GM12875 (cell line): ENCODE measurements at regions not wholly inside any gene's neighbourhood (a gene's known extent, or its start where the extent isn't known, plus 50 kb on each side); places are given as distances from the start of the nearest gene placed in this dataset.

Experiments
- H3K4me3 ChIP-seq: one replicate; pipeline ENCODE4 v1.5.1; 2011; ENCODE audit warnings: low read depth, low read length, control low read depth
- TF ChIP-seq, protein P1 (sequence below): IDR thresholded peaks from 2 replicates; pipeline ENCODE4 v1.5.1; 2011; ENCODE audit warnings: low read depth, mild to moderate bottlenecking, control low read depth, inconsistent platforms, low read length, moderate library complexity, borderline replicate concordance; ENCODE audit not compliant: insufficient read depth

DNA sequence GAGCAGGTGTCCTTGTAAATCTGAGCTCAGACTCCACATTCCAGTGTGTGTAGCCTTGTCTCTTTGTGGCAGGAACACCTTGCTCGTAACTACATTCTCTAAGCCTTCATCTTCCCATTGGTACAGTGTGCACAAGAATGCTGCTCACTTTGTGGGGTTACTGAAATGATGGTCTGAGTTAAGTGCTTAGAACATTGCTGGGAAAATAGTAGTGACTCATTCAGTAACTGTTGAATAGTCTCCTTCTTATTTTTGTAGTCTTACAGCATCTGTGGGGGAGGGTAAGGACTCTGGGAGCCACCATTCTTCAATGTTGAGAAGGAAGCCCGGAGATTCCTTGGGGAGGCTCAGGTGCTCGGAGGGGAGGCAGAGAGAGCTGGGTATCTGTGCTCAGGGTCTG, 236.0 kb upstream of the HDAC4 start:
- TF ChIP-seq, protein P1, sequence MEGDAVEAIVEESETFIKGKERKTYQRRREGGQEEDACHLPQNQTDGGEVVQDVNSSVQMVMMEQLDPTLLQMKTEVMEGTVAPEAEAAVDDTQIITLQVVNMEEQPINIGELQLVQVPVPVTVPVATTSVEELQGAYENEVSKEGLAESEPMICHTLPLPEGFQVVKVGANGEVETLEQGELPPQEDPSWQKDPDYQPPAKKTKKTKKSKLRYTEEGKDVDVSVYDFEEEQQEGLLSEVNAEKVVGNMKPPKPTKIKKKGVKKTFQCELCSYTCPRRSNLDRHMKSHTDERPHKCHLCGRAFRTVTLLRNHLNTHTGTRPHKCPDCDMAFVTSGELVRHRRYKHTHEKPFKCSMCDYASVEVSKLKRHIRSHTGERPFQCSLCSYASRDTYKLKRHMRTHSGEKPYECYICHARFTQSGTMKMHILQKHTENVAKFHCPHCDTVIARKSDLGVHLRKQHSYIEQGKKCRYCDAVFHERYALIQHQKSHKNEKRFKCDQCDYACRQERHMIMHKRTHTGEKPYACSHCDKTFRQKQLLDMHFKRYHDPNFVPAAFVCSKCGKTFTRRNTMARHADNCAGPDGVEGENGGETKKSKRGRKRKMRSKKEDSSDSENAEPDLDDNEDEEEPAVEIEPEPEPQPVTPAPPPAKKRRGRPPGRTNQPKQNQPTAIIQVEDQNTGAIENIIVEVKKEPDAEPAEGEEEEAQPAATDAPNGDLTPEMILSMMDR = no peak
- no peak overlapping the region for H3K4me3 ChIP-seq

- TF ChIP-seq, protein P1 = no peak
- no peak overlapping the region for H3K4me3 ChIP-seq
Observed at GRCh38 chr2:239634769-239635168, 233.9 kb upstream of the HDAC4 start.

GRCh38 chr2:239630618-239631286, 229.9 kb upstream of the HDAC4 start:
- H3K4me3 ChIP-seq = no peak overlapping the region
- TF ChIP-seq, protein P1 = no peak

GRCh38 chr2:239629926-239630617, 229.3 kb upstream of the HDAC4 start:
- H3K4me3 ChIP-seq = no peak overlapping the region
- TF ChIP-seq, protein P1 = no peak

GRCh38 chr2:239626961-239627592, 226.3 kb upstream of the HDAC4 start:
- TF ChIP-seq, protein P1 = no peak
- H3K4me3 ChIP-seq = no peak overlapping the region

DNA sequence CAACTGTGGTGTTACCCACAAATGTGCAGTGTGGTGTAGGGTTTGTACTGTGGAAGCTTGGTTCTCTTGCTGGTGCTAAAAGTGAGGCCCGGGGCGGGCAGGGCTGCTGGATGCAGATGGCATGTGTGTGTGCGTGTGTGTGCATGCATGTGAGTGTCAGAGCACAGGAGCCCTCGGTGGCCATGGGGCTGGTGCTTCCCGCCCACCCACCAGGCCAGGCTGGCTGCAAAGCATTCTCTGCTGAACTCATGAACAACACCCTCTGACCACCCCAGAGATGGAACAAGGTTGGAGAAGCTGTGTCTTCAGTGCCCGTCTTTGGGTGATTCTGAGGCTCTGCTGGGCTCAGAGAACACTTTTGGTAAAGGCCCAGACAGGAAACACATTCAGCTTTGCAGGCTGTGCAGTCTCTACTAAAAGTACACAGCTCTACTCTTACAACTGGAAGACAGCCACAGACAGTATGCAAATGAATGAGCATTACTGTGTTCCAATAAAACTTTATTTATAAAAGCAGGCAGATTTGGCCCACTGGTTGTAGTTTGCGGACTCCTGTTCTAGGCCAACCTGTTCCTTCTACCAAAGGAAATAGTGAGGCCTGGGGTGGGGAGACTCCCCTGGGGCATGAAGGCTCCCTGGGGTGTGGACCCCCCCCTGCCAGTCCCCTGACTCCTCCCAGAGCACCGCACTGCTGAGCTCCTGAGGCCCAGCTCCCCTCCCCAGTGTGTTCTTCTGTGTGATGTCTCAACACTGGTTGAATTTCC, 225.3 kb upstream of the HDAC4 start:
- TF ChIP-seq, protein P1 = no peak

More for the DNA sequence above, 225.3 kb upstream of the HDAC4 start:
- H3K4me3 ChIP-seq = no peak overlapping the region
